ENCODE measurements at regions not wholly inside any gene's neighbourhood (a gene's known extent, or its start where the extent isn't known, plus 50 kb on each side); places are given as distances from the start of the nearest gene placed in this dataset.

GRCh38 chr5:154112255-154112654 lies 73.5 kb downstream of the MFAP3 start:
- no peaks in the 10 kb centered on the region for H3K36me3 ChIP-seq
- no peak for TF ChIP-seq CTCF (IDR thresholded peaks at IDR 0.05; ENCODE audit: low read depth, low read length)
- no peaks in the 10 kb centered on the region for H3K27me3 ChIP-seq
- no peak overlapping the region for H3K4me3 ChIP-seq (ENCODE audit: low read depth, low read length)
- no peaks in the 10 kb centered on the region for H3K9me3 ChIP-seq
- DNase-seq = no peak
- H3K4me1 ChIP-seq = no peaks in the 10 kb centered on the region

GRCh38 chr5:154115291-154115690 lies 75.2 kb upstream of the GALNT10 start:
- Histone ChIP-seq H3K9me3 (no peaks in the 10 kb centered on the region), H3K4me3 (ENCODE audit: low read depth, low read length) (no peak overlapping the region), H3K4me1 (no peaks in the 10 kb centered on the region), H3K27me3 (no peaks in the 10 kb centered on the region), H3K36me3 (no peaks in the 10 kb centered on the region)
- no peak for TF ChIP-seq CTCF (IDR thresholded peaks at IDR 0.05; ENCODE audit: low read depth, low read length)
- no peak for DNase-seq

GRCh38 chr5:154117050-154117449 lies 73.5 kb upstream of the GALNT10 start:
- Histone ChIP-seq H3K4me3 (ENCODE audit: low read depth, low read length) (no peak overlapping the region), H3K4me1 (no peaks in the 10 kb centered on the region), H3K27me3 (no peaks in the 10 kb centered on the region), H3K9me3 (no peaks in the 10 kb centered on the region), H3K36me3 (no peaks in the 10 kb centered on the region)
- DNase-seq = no peak
- no peak for TF ChIP-seq CTCF (IDR thresholded peaks at IDR 0.05; ENCODE audit: low read depth, low read length)

- Histone ChIP-seq H3K4me1 (no peaks in the 10 kb centered on the region), H3K4me3 (ENCODE audit: low read depth, low read length) (no peak overlapping the region)
- DNase-seq = no peak
Measured at GRCh38 chr5:154117930-154118329, 72.6 kb upstream of the GALNT10 start.

GRCh38 chr5:154118385-154118784 lies 72.1 kb upstream of the GALNT10 start:
- DNase-seq = no peak
- Histone ChIP-seq H3K27me3 (no peaks in the 10 kb centered on the region), H3K4me1 (no peaks in the 10 kb centered on the region), H3K36me3 (no peaks in the 10 kb centered on the region), H3K9me3 (no peaks in the 10 kb centered on the region), H3K4me3 (ENCODE audit: low read depth, low read length) (no peak overlapping the region)
- no peak for TF ChIP-seq CTCF (IDR thresholded peaks at IDR 0.05; ENCODE audit: low read depth, low read length)

More at GRCh38 chr5:154117930-154118329, 72.6 kb upstream of the GALNT10 start:
- Histone ChIP-seq H3K36me3 (no peaks in the 10 kb centered on the region), H3K9me3 (no peaks in the 10 kb centered on the region), H3K27me3 (no peaks in the 10 kb centered on the region)
- TF ChIP-seq CTCF (IDR thresholded peaks at IDR 0.05; ENCODE audit: low read depth, low read length) = no peak

- H3K4me1 ChIP-seq = no peaks in the 10 kb centered on the region
- no peak for DNase-seq
Measured at GRCh38 chr5:154118893-154119336, 71.6 kb upstream of the GALNT10 start.

More at GRCh38 chr5:154118893-154119336, 71.6 kb upstream of the GALNT10 start:
- TF ChIP-seq CTCF (IDR thresholded peaks at IDR 0.05; ENCODE audit: low read depth, low read length) = no peak
- no peaks in the 10 kb centered on the region for H3K9me3 ChIP-seq
- no peaks in the 10 kb centered on the region for H3K27me3 ChIP-seq
- no peaks in the 10 kb centered on the region for H3K36me3 ChIP-seq
- no peak overlapping the region for H3K4me3 ChIP-seq (ENCODE audit: low read depth, low read length)

Measured in BE2C (cell line).